NOMO-1 treated with dmso at 0.1 percent for 144 hours (cell line): ENCODE measurements at regions not wholly inside any gene's neighbourhood (a gene's known extent, or its start where the extent isn't known, plus 50 kb on each side); places are given as distances from the start of the nearest gene placed in this dataset.
"Not testable (repeated sequence)": the region's sequence is repeated elsewhere in the genome, so short reads cannot be mapped to it uniquely, and the experiment has no call there.

Experiments
- DNase-seq: peaks from one replicate; lab custom pipeline; 2025; ENCODE audit not compliant: unreplicated experiment; lab: John Stamatoyannopoulos, UW

GRCh38 chr5:36778336-36778735, 98.2 kb upstream of the NIPBL start:
- no peak for DNase-seq

DNA sequence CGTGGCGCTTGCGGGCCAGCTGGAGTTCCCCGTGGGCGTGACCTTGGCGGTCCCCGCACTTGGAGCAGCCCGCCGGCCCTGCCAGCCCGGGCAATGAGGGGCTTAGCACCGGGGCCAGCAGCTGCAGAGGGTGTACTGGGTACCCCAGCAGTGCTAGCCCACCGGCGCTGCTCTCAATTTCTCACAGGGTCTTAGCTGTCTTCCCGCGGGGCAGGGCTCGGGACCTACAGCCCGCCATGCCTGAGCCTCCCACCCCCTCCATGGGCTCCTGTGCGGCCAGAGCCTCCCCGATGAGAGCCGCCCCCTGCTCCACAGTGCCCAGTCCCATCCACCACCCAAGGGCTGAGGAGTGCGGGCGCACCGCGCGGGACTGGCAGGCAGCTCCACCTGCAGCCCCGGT, 94.0 kb upstream of the NIPBL start:
- not testable (repeated sequence) for DNase-seq

DNA sequence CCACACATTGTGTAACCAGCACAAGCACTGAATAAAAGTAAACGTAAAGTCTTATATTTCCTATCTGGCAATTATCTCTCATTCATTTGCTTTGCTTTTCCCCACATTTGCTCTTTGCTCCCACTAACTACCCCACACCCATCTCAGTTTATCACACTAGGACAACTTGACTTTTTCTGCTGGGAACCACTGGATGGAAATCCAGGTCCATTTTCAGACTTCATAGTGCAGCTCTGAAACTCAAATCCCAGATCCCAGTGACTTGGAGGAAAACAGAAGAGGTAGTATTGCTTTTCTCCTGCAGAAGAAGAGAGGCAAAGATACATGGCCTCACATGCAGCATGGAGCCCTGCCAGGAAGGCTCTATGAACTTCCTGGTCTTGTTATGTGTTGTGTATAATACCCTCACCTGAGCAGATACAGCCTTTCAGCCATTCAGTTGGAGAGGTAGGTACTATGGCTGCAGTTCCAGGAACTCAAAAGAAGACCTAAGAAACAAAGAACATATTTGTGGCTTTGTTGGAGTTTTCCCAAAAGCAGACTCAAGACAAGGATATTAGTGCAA, 90.0 kb upstream of the NIPBL start:
- no peak for DNase-seq

GRCh38 chr5:36787365-36788093, 89.0 kb upstream of the NIPBL start:
- DNase-seq, result no peak

DNA sequence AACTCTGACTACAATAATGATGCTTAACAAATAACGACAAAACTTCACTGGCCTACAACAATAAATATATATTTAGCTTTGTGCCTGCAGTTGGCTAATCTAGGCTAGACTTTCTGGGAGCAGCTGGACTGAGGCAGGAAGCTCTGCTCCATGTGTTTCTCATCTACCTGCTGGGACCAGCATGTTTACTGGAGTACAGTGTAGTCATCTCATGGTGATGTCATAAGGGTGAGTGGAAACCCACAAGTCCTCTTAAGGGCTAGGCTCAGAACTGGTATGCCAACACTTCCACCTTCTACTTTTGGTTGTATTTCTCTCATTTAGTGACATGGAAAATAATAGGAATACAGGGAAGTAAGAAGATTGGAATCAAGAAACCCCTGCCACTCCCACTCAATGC, 85.7 kb upstream of the NIPBL start:
- no peak for DNase-seq

DNA sequence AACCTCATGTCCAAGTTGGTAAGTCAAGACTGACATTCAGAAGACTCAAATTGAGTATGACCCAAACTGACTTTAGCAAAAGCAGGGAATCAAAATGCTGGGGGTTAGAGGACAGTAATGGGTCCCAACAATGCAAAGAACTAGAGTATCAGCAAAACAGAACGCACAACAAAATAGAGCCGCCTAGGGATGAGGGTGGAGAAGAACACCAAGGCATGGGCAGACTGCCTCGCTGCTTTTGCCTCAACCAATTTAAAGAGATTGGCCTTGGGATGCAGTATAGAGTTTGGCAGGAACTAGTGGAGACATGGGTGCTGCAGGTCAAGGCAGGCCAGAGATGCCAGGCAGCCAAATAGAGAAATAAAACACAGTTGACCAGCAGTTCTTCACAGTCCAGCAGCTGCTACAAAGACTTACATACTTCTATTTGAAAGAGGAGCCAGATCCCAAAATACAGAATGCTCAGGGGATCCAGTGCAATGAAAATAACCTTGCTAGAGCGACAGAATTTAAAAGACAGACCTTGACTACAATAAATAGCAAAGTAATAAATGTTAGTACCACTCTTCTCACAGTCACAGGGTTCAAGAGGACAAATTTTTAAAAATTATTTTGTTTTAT, 83.9 kb upstream of the NIPBL start:
- no peak for DNase-seq

DNA sequence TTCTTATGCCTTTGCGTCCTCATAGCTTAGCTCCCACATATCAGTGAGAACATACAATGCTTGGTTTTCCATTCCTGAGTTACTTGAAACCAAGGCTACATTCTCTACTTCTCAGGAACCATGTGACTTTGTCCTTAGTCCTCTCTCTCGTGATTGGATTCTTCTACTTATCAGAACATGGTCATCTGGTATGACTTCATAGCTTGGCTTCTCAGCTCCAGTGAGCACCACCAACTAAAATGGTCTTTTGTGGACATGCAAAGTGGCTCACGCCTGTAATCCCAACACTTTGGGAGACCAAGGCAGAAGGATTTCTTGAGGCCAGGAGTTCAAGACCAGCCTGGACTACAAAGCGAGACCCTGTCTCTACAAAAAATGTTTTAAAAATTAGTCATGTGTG, 81.2 kb upstream of the NIPBL start:
- DNase-seq, result no peak

DNA sequence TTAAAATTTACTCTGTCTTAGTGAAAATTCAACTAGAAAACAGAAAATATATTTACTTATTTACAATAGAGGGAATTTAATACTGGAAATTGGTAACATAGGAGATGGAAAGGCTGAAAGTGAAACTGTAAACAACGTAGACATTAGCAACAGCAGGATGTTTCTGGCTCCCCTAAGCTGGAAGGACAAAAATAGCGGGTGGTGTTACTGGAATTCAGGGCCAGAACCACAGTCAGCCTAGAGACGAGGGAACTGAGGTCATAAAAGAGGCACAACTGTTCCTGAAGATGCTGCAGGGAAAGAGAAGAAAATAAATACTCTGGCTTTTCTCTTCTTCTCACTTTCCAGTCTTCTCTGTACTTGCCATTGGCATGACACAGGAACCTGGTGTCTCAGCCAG, 80.4 kb upstream of the NIPBL start:
- DNase-seq, result no peak

GRCh38 chr5:36801523-36801922, 75.0 kb upstream of the NIPBL start:
- no peak for DNase-seq

DNA sequence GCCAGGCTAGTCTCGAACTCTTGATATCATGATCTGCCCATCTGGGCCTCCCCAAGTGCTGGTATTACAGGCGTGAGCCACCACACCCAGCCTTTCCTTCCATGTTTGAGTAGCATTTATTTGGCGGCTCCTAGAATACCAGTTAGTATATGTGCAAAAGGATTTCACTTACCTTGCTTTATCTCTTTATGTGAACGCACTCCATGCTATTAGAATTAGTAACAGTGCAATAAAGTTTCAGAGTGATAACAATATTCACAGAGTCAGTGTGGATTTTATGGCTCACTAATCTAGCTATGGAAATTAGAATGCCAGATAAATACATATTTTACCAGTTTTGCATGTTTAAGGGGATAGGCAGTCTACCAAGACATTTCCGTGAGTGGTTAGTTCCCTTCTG, 74.4 kb upstream of the NIPBL start:
- DNase-seq, result no peak

DNA sequence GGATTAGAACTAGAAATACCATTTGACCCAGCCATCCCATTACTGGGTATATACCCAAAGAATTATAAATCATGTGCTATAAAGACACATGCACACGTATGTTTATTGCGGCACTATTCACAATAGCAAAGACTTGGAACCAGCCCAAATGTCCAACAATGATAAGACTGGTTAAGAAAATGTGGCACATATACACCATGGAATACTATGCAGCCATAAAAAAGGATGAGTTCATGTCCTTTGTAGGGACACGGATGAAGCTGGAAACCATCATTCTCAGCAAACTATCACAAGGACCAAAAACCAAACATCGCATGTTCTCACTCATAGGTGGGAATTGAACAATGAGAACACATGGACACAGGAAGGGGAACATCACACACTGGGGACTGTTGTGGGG, 63.3 kb upstream of the NIPBL start:
- DNase-seq, result not testable (repeated sequence)

GRCh38 chr5:36815871-36816270, 60.7 kb upstream of the NIPBL start:
- DNase-seq, result no peak

- DNase-seq, result peak; percentile 94
These were observed 55.7 kb upstream of the NIPBL start for GRCh38 chr5:36820900-36821299.

DNA sequence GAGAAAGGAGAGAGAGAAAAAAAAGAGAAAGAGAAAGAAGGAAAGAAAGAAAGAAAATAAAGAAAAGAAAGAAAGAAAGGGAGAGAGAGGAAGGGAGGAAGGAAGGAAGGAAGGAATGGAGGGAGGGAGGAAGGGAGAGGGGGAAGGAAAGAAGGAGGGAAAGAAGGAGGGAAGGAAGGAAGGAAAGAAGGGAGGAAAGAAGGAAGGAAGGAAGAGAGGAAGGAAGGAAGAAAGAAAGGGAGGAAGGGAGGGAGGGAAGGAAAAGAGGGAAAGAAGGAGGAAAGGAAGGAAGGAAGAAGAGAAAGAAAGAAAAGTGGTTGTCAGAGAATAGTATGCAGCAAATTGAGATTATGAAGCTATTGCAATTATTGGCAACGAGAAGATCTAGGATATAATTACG, 49.9 kb upstream of the NIPBL start:
- no peak for DNase-seq
